GM23338 (cell line): ENCODE measurements at regions not wholly inside any gene's neighbourhood (a gene's known extent, or its start where the extent isn't known, plus 50 kb on each side); places are given as distances from the start of the nearest gene placed in this dataset.

ENCODE experiments used
- ATAC-seq: fragments of 200-7000 bp; cut with Tn5 transposase; 3 replicates; pipeline ENCODE4 v1.9.1; 2020
- DNase-seq: peaks from one replicate; pipeline ENCODE4 v3.0.0-alpha.2; 2015; ENCODE audit warnings: low spot score
- H2AFZ ChIP-seq: fragments of 200-600 bp; sonication (generic); 2 replicates; pipeline ENCODE4 v1.8.0; 2016; ENCODE audit warnings: antibody characterized with exemption, mild to moderate bottlenecking, moderate library complexity
- H3F3A ChIP-seq: fragments of 200-600 bp; sonication (generic); replicated peaks from 2 replicates; pipeline ENCODE4 v1.8.0; 2017; ENCODE audit warnings: antibody characterized with exemption, mixed run types, low read depth
- H3K27ac ChIP-seq: fragments of 200-600 bp; sonication (generic); 2 replicates; pipeline ENCODE4 v1.6.1; 2016; ENCODE audit warnings: low read depth
- H3K27me3 ChIP-seq: fragments of 200-600 bp; sonication (generic); 2 replicates; pipeline ENCODE4 v1.8.0; 2016; ENCODE audit warnings: mild to moderate bottlenecking, mixed run types, moderate library complexity; ENCODE audit not compliant: insufficient read depth
- H3K36me3 ChIP-seq: fragments of 200-600 bp; sonication (generic); 2 replicates; pipeline ENCODE4 v1.8.0; 2016; ENCODE audit warnings: mild to moderate bottlenecking; ENCODE audit not compliant: insufficient read depth
- H3K4me1 ChIP-seq: fragments of 200-600 bp; sonication (generic); 2 replicates; pipeline ENCODE4 v1.8.0; 2016; ENCODE audit warnings: mild to moderate bottlenecking, moderate library complexity; ENCODE audit not compliant: insufficient read depth
- H3K4me2 ChIP-seq: fragments of 200-600 bp; sonication (generic); 2 replicates; pipeline ENCODE4 v1.7.1; 2017; ENCODE audit warnings: mixed run types
- H3K4me3 ChIP-seq: fragments of 200-600 bp; sonication (generic); 2 replicates; pipeline ENCODE4 v1.6.1; 2016; ENCODE audit warnings: mixed run types
- H3K79me2 ChIP-seq: fragments of 200-600 bp; sonication (generic); replicated peaks from 2 replicates; pipeline ENCODE4 v1.8.0; 2017; ENCODE audit warnings: mild to moderate bottlenecking; ENCODE audit not compliant: insufficient read depth
- H3K9me2 ChIP-seq: fragments of 200-600 bp; sonication (generic); 2 replicates; pipeline ENCODE4 v1.8.0; 2017; ENCODE audit not compliant: insufficient read depth
- H4K20me1 ChIP-seq: fragments of 200-600 bp; sonication (generic); replicated peaks from 2 replicates; pipeline ENCODE4 v1.8.0; 2017; ENCODE audit warnings: mild to moderate bottlenecking; ENCODE audit not compliant: insufficient read depth
- H3K27ac Mint-ChIP-seq: 2 replicates; pipeline ENCODE4 v1.8.0; 2020; ENCODE audit warnings: inconsistent platforms, mild to moderate bottlenecking, moderate library complexity, mixed read lengths
- H3K27me3 Mint-ChIP-seq: 3 replicates; pipeline ENCODE4 v1.8.0; 2022; ENCODE audit warnings: low read depth, mild to moderate bottlenecking, moderate library complexity, mixed read lengths, inconsistent platforms; ENCODE audit not compliant: insufficient read depth, poor library complexity
- H3K36me3 Mint-ChIP-seq: 3 replicates; pipeline ENCODE4 v1.8.0; 2021; ENCODE audit warnings: low read depth, mild to moderate bottlenecking, inconsistent platforms, moderate library complexity, mixed read lengths
- H3K4me1 Mint-ChIP-seq: 3 replicates; pipeline ENCODE4 v1.8.0; 2020; ENCODE audit warnings: mild to moderate bottlenecking, inconsistent platforms, mixed read lengths
- H3K4me3 Mint-ChIP-seq: 3 replicates; pipeline ENCODE4 v1.8.0; 2021; ENCODE audit warnings: moderate library complexity, mild to moderate bottlenecking, inconsistent platforms, mixed read lengths
- H3K9me3 Mint-ChIP-seq: 3 replicates; pipeline ENCODE4 v1.8.0; 2020; ENCODE audit warnings: moderate library complexity, mild to moderate bottlenecking, inconsistent platforms, mixed read lengths
- CREB1 ChIP-seq: fragments of 250-450 bp; sonication (Bioruptor Pico); IDR thresholded peaks from 2 replicates; pipeline ENCODE4 v1.5.0; 2020; ENCODE audit warnings: low read depth, mild to moderate bottlenecking, moderate library complexity
- EZH2 ChIP-seq: fragments of 200-600 bp; sonication (generic); IDR thresholded peaks from one replicate; pipeline ENCODE4 v1.8.0; 2017; ENCODE audit warnings: antibody characterized with exemption, mild to moderate bottlenecking, low read depth; ENCODE audit not compliant: unreplicated experiment
- EZH2phosphoT487 ChIP-seq: fragments of 200-600 bp; sonication (generic); IDR thresholded peaks from one replicate; pipeline ENCODE4 v1.8.1; 2018; ENCODE audit warnings: antibody characterized with exemption; ENCODE audit not compliant: unreplicated experiment
- JUNB ChIP-seq: IDR thresholded peaks from one replicate; pipeline ENCODE4 v1.6.1; 2016; ENCODE audit warnings: antibody characterized with exemption; ENCODE audit not compliant: unreplicated experiment
- NANOG ChIP-seq: IDR thresholded peaks from 2 replicates; pipeline ENCODE4 v1.6.1; 2016; ENCODE audit warnings: antibody characterized with exemption, borderline replicate concordance
- POLR2AphosphoS5 ChIP-seq: IDR thresholded peaks from 2 replicates; pipeline ENCODE4 v1.6.1; 2016; ENCODE audit warnings: antibody characterized with exemption, low read depth
- REST ChIP-seq: IDR thresholded peaks from one replicate; pipeline ENCODE4 v1.6.1; 2018; ENCODE audit warnings: antibody characterized with exemption; ENCODE audit not compliant: unreplicated experiment
- STAT1 ChIP-seq: IDR thresholded peaks from one replicate; pipeline ENCODE4 v1.6.1; 2016; ENCODE audit warnings: antibody characterized with exemption; ENCODE audit not compliant: unreplicated experiment
- ZNF114 ChIP-seq: fragments of 250-450 bp; sonication (Bioruptor Pico); IDR thresholded peaks from 2 replicates; pipeline ENCODE4 v1.5.0; 2020; ENCODE audit warnings: mild to moderate bottlenecking, moderate library complexity
- ZNF331 ChIP-seq: fragments of 250-450 bp; sonication (Bioruptor Pico); IDR thresholded peaks from 2 replicates; pipeline ENCODE4 v1.5.0; 2020; ENCODE audit warnings: low read depth, mild to moderate bottlenecking, moderate library complexity
- TF ChIP-seq, protein P1 (sequence below), 2 experiments: fragments of 200-600 bp in 1 of 2; sonication (generic) in 1 of 2; conservative IDR thresholded peaks; 2 replicates each; pipeline versions ENCODE4 v1.5.1 to v1.6.1; 2016 to 2017; ENCODE audit warnings: antibody characterized with exemption in 2 of 2, low read depth in 2 of 2, mild to moderate bottlenecking in 2 of 2, moderate library complexity in 1 of 2
- TF ChIP-seq, protein P2 (sequence below): IDR thresholded peaks from 2 replicates; pipeline ENCODE4 v1.6.1; 2016; ENCODE audit warnings: antibody characterized with exemption

DNA sequence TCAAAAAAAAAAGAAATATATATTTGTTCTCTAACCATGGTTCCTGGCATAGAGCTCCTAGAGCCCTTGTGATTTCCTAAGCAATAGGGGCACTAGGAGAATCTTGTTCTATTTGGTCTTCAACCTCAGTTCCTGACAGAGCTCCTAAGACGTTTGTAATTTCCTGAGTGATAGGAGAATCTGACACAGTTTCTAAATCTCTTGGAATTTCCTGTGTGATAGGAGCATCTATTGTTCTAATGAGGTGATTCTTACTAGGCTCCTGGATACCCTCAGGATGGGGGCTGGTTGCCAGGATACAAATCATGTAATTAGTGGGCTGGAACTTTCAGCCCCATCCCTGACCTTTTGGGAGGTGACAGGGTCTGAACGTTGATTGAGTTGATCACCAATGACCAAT, 245.8 kb downstream of the ZEB2 start:
- ATAC-seq (no peak), DNase-seq (no peak)
- Histone ChIP-seq H3K79me2 (peaks cover 7% of the 10 kb centered on the region; the same call in 1 of the 2 replicates), H4K20me1 (no peaks in the 10 kb centered on the region), H3F3A (no peaks in the 10 kb centered on the region), H3K4me2 (no peak overlapping the region), H2AFZ (no peak overlapping the region), H3K36me3 (no peaks in the 10 kb centered on the region), H3K27me3 (no peaks in the 10 kb centered on the region), H3K27ac (no peak overlapping the region), H3K9me2 (no peaks in the 10 kb centered on the region; the same call in 1 of the 2 replicates), H3K4me1 (peaks cover under 1% of the 10 kb centered on the region; the same call in 1 of the 2 replicates), H3K4me3 (no peak overlapping the region)
- TF ChIP-seq ZNF114 (CRISPR knock-in tag) (no peak), REST (no peak), EZH2phosphoT487 (no peak), ZNF331 (CRISPR knock-in tag) (no peak), CREB1 (CRISPR knock-in tag) (no peak)
- TF ChIP-seq, protein P1, sequence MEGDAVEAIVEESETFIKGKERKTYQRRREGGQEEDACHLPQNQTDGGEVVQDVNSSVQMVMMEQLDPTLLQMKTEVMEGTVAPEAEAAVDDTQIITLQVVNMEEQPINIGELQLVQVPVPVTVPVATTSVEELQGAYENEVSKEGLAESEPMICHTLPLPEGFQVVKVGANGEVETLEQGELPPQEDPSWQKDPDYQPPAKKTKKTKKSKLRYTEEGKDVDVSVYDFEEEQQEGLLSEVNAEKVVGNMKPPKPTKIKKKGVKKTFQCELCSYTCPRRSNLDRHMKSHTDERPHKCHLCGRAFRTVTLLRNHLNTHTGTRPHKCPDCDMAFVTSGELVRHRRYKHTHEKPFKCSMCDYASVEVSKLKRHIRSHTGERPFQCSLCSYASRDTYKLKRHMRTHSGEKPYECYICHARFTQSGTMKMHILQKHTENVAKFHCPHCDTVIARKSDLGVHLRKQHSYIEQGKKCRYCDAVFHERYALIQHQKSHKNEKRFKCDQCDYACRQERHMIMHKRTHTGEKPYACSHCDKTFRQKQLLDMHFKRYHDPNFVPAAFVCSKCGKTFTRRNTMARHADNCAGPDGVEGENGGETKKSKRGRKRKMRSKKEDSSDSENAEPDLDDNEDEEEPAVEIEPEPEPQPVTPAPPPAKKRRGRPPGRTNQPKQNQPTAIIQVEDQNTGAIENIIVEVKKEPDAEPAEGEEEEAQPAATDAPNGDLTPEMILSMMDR (conservative IDR thresholded peaks at IDR 0.05; ENCODE audit: low read depth in 2 of 2), result no peak
- TF ChIP-seq, protein P2, sequence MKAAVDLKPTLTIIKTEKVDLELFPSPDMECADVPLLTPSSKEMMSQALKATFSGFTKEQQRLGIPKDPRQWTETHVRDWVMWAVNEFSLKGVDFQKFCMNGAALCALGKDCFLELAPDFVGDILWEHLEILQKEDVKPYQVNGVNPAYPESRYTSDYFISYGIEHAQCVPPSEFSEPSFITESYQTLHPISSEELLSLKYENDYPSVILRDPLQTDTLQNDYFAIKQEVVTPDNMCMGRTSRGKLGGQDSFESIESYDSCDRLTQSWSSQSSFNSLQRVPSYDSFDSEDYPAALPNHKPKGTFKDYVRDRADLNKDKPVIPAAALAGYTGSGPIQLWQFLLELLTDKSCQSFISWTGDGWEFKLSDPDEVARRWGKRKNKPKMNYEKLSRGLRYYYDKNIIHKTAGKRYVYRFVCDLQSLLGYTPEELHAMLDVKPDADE, result no peak
- no peak overlapping the region for H3K4me3 Mint-ChIP-seq
- H3K27ac Mint-ChIP-seq, result no peak overlapping the region
- H3K4me1 Mint-ChIP-seq, result peaks cover 18% of the 10 kb centered on the region
- H3K36me3 Mint-ChIP-seq, result peaks cover 5% of the 10 kb centered on the region; the same call in 2 of the 3 replicates
- peaks cover 3% of the 10 kb centered on the region for H3K27me3 Mint-ChIP-seq
- H3K9me3 Mint-ChIP-seq, result no peaks in the 10 kb centered on the region

- H3K4me1 Mint-ChIP-seq, result peaks cover 27% of the 10 kb centered on the region
- no peak for ATAC-seq
- peaks cover 8% of the 10 kb centered on the region; the same call in 1 of the 3 replicates for H3K9me3 Mint-ChIP-seq
- Histone ChIP-seq H3K4me2 (no peak overlapping the region), H3F3A (no peaks in the 10 kb centered on the region), H3K9me2 (no peaks in the 10 kb centered on the region), H3K27ac (no peak overlapping the region), H4K20me1 (no peaks in the 10 kb centered on the region), H2AFZ (no peak overlapping the region), H3K4me1 (peaks cover 19% of the 10 kb centered on the region), H3K79me2 (peaks cover 3% of the 10 kb centered on the region; the same call in 1 of the 2 replicates), H3K36me3 (no peaks in the 10 kb centered on the region), H3K27me3 (no peaks in the 10 kb centered on the region), H3K4me3 (no peak overlapping the region)
- H3K27ac Mint-ChIP-seq, result no peak overlapping the region
- H3K36me3 Mint-ChIP-seq, result peaks cover 8% of the 10 kb centered on the region; the same call in 2 of the 3 replicates
- DNase-seq, result no peak
- H3K27me3 Mint-ChIP-seq, result peaks cover 4% of the 10 kb centered on the region
- H3K4me3 Mint-ChIP-seq, result no peak overlapping the region
- TF ChIP-seq NANOG, result no peak
- no peak for TF ChIP-seq STAT1
- TF ChIP-seq EZH2phosphoT487, result no peak
- no peak for TF ChIP-seq ZNF114 (CRISPR knock-in tag)
- no peak for TF ChIP-seq POLR2AphosphoS5
- no peak for TF ChIP-seq REST
- TF ChIP-seq ZNF331 (CRISPR knock-in tag), result no peak
- no peak for TF ChIP-seq JUNB
- no peak for TF ChIP-seq CREB1 (CRISPR knock-in tag)
- no peak for TF ChIP-seq EZH2
- TF ChIP-seq, protein P1 (conservative IDR thresholded peaks at IDR 0.05; ENCODE audit: low read depth in 2 of 2), result no peak
Observed at GRCh38 chr2:144270951-144271350, 249.0 kb downstream of the ZEB2 start.
